LNCAP (cell line): ENCODE measurements at regions not wholly inside any gene's neighbourhood (a gene's known extent, or its start where the extent isn't known, plus 50 kb on each side); places are given as distances from the start of the nearest gene placed in this dataset.

Experiments
- TF ChIP-seq, protein P1 (sequence below): fragments of 450-650 bp; IDR thresholded peaks from 2 replicates; pipeline ENCODE4 v1.5.1; 2017; ENCODE audit warnings: mild to moderate bottlenecking

DNA sequence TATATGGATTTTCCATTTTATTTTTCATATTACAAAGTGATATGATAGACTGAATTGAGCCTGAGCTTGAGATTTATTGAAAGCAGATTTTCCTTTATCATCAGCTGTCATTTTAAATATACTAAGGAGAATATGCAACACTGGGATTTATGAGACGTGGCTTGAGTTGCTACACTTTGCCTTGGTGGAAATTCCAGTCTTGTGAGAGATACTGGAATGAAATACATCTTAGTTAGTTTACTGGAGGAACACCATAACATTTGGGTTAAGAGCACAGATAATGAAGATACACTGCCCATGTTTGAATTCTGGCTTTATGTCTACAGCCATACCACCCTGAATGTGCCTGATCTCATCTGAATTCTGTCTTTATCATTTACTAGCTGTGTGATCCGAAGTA lies 86.5 kb upstream of the IFNGR1 start:
- TF ChIP-seq, protein P1, sequence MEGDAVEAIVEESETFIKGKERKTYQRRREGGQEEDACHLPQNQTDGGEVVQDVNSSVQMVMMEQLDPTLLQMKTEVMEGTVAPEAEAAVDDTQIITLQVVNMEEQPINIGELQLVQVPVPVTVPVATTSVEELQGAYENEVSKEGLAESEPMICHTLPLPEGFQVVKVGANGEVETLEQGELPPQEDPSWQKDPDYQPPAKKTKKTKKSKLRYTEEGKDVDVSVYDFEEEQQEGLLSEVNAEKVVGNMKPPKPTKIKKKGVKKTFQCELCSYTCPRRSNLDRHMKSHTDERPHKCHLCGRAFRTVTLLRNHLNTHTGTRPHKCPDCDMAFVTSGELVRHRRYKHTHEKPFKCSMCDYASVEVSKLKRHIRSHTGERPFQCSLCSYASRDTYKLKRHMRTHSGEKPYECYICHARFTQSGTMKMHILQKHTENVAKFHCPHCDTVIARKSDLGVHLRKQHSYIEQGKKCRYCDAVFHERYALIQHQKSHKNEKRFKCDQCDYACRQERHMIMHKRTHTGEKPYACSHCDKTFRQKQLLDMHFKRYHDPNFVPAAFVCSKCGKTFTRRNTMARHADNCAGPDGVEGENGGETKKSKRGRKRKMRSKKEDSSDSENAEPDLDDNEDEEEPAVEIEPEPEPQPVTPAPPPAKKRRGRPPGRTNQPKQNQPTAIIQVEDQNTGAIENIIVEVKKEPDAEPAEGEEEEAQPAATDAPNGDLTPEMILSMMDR = no peak

DNA sequence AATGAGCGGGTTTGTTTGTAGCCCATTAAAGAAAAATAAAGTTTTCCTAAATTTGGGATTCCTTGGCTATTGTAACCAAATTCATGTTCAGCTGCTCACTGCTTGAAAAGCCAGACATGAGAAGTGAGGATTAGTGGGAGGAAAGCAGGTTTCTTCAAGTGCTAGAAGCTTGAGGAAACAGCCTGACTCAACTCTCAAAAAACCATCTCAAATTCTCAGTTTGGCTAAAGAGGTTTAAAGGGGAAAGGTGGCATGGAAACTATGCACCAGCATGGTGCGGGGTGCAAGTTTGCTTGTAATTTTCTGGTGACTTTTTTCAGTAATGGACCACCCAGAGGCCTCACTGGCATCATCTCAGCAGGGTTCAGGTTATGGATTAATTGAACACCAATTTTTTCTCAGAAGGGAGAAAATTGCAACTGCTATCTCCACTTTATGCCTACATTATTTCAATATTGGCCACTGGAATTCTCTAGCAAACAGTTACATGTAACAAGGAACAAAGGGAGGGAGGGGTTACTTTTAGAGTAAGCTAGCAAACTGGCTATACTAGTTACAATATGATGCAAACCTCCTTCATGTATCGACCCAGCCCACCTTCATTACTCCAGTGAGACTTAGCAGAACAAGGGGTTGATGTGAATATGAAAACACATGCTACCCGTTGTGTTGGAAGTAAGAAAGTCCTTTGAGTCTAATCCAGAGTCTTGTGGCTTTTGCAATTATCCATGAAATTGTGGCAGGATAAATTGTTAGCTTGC lies 85.0 kb upstream of the IFNGR1 start:
- TF ChIP-seq, protein P1 = no peak

DNA sequence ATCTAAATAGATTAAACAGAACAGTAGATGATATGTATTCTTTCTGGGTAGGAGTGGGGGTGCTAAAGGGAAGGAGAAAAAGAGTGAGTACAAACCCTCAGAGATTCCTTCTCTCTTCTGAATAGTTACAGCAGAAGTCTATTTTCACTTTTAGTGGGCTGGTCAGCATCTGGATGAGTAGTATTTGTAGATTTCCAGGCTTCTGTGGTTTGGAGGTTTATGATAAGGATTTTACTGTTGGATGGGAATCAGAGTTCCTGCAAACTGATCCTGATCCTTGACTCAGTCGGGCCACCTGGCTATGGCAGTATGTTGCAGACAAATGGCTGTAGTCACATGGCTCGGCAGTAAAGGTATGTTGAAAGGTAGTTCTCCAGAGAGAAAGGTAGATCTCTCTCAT lies 84.3 kb upstream of the IFNGR1 start:
- TF ChIP-seq, protein P1 = no peak

DNA sequence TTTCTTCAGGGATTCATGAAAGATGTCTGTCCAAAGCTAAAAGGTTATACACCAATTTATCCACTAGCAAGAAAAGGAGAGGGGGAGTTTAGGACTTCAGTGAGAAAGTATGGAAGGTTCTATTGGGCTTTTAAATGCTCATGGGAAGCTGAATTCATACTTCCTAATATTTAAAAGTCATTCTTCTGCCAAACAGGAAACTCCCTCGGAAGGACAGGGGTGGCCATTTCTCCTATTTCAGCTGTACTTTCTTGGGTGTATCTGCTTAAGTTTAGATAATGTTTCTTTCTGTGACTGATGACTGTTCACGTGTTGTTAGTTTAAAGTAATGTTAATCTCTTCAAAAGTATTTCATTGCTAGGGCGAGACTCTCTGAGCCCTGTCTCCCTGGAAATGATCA lies 80.5 kb upstream of the IFNGR1 start:
- TF ChIP-seq, protein P1 = no peak

DNA sequence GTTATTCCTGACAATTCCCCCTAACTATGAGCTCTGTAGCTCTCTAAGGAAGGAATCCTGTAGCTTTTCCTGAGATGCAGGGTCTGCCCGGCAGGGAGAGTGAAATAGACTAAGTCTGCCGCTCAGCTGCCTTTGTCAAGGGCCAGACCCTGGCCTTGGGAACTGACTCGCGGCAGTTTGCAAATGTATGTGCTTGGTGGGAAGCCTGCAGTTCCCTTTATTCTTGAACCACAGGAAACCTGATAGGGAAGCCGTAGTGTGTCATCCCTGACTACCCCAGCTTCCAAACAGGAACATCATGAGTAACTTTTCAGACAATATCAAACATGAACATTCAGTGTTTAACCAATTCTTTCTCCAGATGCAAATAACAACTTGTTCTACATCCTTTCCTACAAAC lies 78.7 kb upstream of the IFNGR1 start:
- TF ChIP-seq, protein P1 = no peak

DNA sequence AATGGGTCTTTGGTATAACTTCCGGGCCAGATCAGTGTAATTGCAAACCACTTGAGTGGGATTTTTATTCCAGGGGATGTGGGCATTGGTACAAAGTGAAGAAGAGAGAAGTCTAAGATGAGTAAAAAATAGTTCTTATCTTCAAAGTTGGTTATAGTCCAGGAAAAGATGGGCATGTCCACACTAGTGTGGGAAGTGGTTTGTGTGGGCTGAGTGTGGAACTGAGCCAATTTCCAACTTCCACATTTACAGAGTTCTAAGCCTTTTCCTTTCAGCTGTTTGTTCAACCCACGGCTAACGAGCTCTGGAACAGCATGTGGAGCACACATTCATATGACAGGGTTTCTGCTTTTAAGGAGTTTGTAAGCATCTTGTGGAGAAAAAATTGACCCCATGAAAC lies 72.3 kb upstream of the IFNGR1 start:
- TF ChIP-seq, protein P1 = no peak

DNA sequence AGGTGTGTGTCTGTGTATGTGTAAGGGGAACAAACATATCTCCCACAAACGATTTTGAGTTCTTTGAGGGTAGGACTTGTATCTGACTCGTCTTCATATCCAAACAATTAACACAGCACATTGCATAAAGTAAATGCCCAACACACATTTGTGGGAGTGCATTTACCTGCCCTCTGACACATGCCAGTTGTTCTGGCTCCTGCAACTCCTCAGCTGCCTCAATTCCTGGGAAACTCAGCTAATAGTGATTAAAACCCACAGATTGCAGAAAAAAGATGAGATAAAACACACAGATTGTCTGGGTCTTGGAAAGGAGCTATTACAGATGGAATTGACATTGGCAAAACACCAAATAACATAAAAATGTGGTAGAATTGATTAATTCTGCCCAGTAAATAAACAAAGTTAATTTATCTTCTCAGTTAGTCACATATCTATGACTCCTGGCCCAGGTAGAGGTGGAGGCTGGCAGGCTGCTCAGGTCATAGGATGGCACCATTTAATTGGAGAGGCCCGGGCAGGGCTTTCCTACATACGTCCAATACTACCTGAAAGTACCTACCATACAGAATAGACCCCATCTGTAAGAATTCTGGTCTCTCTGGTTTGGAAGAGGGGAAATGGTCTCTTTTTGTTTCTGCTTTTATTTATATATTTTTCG lies 71.5 kb upstream of the IFNGR1 start:
- TF ChIP-seq, protein P1 = no peak
